ENCODE measurements at regions not wholly inside any gene's neighbourhood (a gene's known extent, or its start where the extent isn't known, plus 50 kb on each side); places are given as distances from the start of the nearest gene placed in this dataset.

GRCh38 chr12:75715323-75715644, 203.9 kb upstream of the KRR1 start (continued):
- TF ChIP-seq LRRFIP1 (CRISPR knock-in tag; conservative IDR thresholded peaks at IDR 0.05) (no peak), NCOA1 (CRISPR knock-in tag; IDR thresholded peaks at IDR 0.05) (no peak), ZNF615 (CRISPR knock-in tag; IDR thresholded peaks at IDR 0.05; ENCODE audit: borderline replicate concordance) (no peak), SETDB1 (CRISPR knock-in tag; IDR thresholded peaks at IDR 0.05; ENCODE audit: borderline replicate concordance) (no peak), ZNF850 (CRISPR knock-in tag; conservative IDR thresholded peaks at IDR 0.05) (no peak), NR2C2 (CRISPR knock-in tag; IDR thresholded peaks at IDR 0.05; ENCODE audit: borderline replicate concordance) (no peak), ATF5 (CRISPR knock-in tag; IDR thresholded peaks at IDR 0.05; ENCODE audit: low read depth) (no peak)

GRCh38 chr12:75714462-75715322, 203.3 kb upstream of the KRR1 start:
- Histone ChIP-seq H3K4me3 (replicated peaks in 1 of 3; ENCODE audit: insufficient read depth in 1 of 3, low read depth in 2 of 3, low read length in 3 of 3) (no peak overlapping the region), H4K20me1 (ENCODE audit: insufficient read depth, low read length) (no peaks in the 10 kb centered on the region), H3K27me3 (ENCODE audit: control insufficient read depth in 1 of 2, insufficient read depth in 2 of 2, low read length in 2 of 2) (no peaks in the 10 kb centered on the region), H3K36me3 (replicated peaks in 1 of 2; ENCODE audit: control insufficient read depth in 1 of 2, insufficient read depth in 2 of 2, low read length in 2 of 2) (no peaks in the 10 kb centered on the region), H3K27ac (ENCODE audit: extremely low read length, insufficient read depth, low read length) (no peak overlapping the region), H3K4me1 (ENCODE audit: insufficient read depth, low read length) (peaks cover 74% of the 10 kb centered on the region), H3K9ac (ENCODE audit: insufficient read depth, low read depth, low read length) (no peak overlapping the region), H2AFZ (ENCODE audit: low read length) (no peak overlapping the region), H3K9me3 (ENCODE audit: low read length) (no peaks in the 10 kb centered on the region), H3K4me2 (ENCODE audit: low read depth, low read length) (no peak overlapping the region), H3K79me2 (ENCODE audit: insufficient read depth, low read length) (no peaks in the 10 kb centered on the region)
- POLR2A ChIA-PET, result interaction anchor here (1.1 to 1.5 kb wide), 2 partner anchors 48 to 317 kb away, joined by 3 to 4 read pairs; partner anchors contain the start of gene PHLDA1
- 55% methylated on average over 2 of the region's 2 CpGs for WGBS (ENCODE audit: low lambda C conversion rate)
- CTCF ChIA-PET (ENCODE audit: low intra/inter-chr PET ratio, low total read pairs), result no interaction called here
- peak; percentile 60 for ATAC-seq
- in situ Hi-C loops (cut with HindIII; ENCODE audit: extremely low pct_ligation_motif_present, low pct_unique_long_range_greater_than_20kb), result no loop called here
- BruUV-seq (replicated peaks), result no TSS peak
- intact Hi-C loops (cut with micrococcal nuclease; ENCODE audit: unreplicated experiment), result loop anchor here (5.0 kb wide), 4 partner anchors 53 to 313 kb away; no protein-coding TSS in a partner anchor
- peak; percentile 72 for DNase-seq (ENCODE audit: low spot score)
- FAIRE-seq, result no peak
- TF ChIP-seq NR2F6 (IDR thresholded peaks at IDR 0.05) (peak; percentile 59), NR2F6 (CRISPR knock-in tag; IDR thresholded peaks at IDR 0.05) (peak; percentile 73), FOSL2 (CRISPR knock-in tag; IDR thresholded peaks at IDR 0.05) (peak; percentile 18; the same call in 1 of the 2 replicates), ASH2L (IDR thresholded peaks at IDR 0.05; ENCODE audit: insufficient read length, low read depth, low read length) (no peak), SMARCE1 (IDR thresholded peaks at IDR 0.05; ENCODE audit: borderline replicate concordance) (no peak), FOXA1 (IDR thresholded peaks at IDR 0.05) (no peak), FOXA1 (CRISPR knock-in tag; IDR thresholded peaks at IDR 0.05) (0 out of 2 replicates have a peak, but pooled peaks have one; percentile 9), TFAP4 (IDR thresholded peaks at IDR 0.05; ENCODE audit: borderline replicate concordance, low read depth) (no peak), HMG20A (CRISPR knock-in tag; IDR thresholded peaks at IDR 0.05; ENCODE audit: borderline replicate concordance) (peak; percentile 12; the same call in 1 of the 2 replicates), ZNF292 (CRISPR knock-in tag; IDR thresholded peaks at IDR 0.05; ENCODE audit: borderline replicate concordance, low read depth) (no peak), ZBTB3 (CRISPR knock-in tag; IDR thresholded peaks at IDR 0.05; ENCODE audit: borderline replicate concordance, low read depth) (no peak)
